Breast epithelium (tissue), 4 donors: ENCODE measurements at regions not wholly inside any gene's neighbourhood (a gene's known extent, or its start where the extent isn't known, plus 50 kb on each side); places are given as distances from the start of the nearest gene placed in this dataset.

Experiments
- DNase-seq, 2 donors: peaks; one replicate each; pipeline ENCODE4 v3.0.0-alpha.2; 2019; ENCODE audit warnings: low spot score in 2 of 2
- H3K27ac ChIP-seq, 2 donors: fragments of 200-600 bp; sonication (generic) in 1 of 2; one replicate each; pipeline ENCODE4 v1.5.1; 2016 to 2019; ENCODE audit warnings: mild to moderate bottlenecking in 1 of 2
- H3K27me3 ChIP-seq, 2 donors: fragments of 200-600 bp; sonication (generic) in 1 of 2; one replicate each; pipeline versions ENCODE4 v1.5.1 to v1.6.0; 2017 to 2019; ENCODE audit warnings: control low read depth in 1 of 2, mild to moderate bottlenecking in 1 of 2
- H3K36me3 ChIP-seq: fragments of 200-600 bp; one replicate; pipeline ENCODE4 v1.5.1; 2019
- H3K4me1 ChIP-seq, 2 donors: fragments of 200-600 bp; sonication (generic); one replicate each; pipeline ENCODE4 v1.5.1; 2016 to 2019; ENCODE audit warnings: control low read depth in 1 of 2
- H3K4me3 ChIP-seq, 3 donors: fragments of 200-600 bp; sonication (generic); 1 replicate in 2 of 3; 2 replicates in 1 of 3; pipeline ENCODE4 v1.5.1; 2016 to 2019; ENCODE audit warnings: mild to moderate bottlenecking in 3 of 3, moderate library complexity in 2 of 3
- H3K9me3 ChIP-seq, 2 donors: fragments of 200-600 bp; sonication (generic) in 1 of 2; one replicate each; pipeline ENCODE4 v1.5.1; 2016 to 2019; ENCODE audit warnings: control low read depth in 1 of 2
- CTCF ChIP-seq, 3 donors: fragments of 450-650 bp; IDR thresholded peaks; one replicate each; pipeline ENCODE4 v1.5.1; 2016 to 2017; ENCODE audit warnings: antibody characterized with exemption in 3 of 3, mild to moderate bottlenecking in 3 of 3, moderate library complexity in 3 of 3
- POLR2A ChIP-seq: fragments of 450-650 bp; IDR thresholded peaks from one replicate; pipeline ENCODE4 v1.6.1; 2016; ENCODE audit warnings: antibody characterized with exemption, mild to moderate bottlenecking, moderate library complexity
- POLR2AphosphoS5 ChIP-seq, 3 donors: sonication (generic); formaldehyde crosslinking; IDR thresholded peaks; one replicate each; pipeline ENCODE4 v1.6.1; 2017; ENCODE audit warnings: antibody characterized with exemption in 3 of 3
- intact Hi-C: fragments of 100-400 bp; cut with DNase I; formaldehyde crosslinking; loops from one replicate; pipeline ENCODE4 v1.15.1; 2023; ENCODE audit warnings: low total_unique reads

DNA sequence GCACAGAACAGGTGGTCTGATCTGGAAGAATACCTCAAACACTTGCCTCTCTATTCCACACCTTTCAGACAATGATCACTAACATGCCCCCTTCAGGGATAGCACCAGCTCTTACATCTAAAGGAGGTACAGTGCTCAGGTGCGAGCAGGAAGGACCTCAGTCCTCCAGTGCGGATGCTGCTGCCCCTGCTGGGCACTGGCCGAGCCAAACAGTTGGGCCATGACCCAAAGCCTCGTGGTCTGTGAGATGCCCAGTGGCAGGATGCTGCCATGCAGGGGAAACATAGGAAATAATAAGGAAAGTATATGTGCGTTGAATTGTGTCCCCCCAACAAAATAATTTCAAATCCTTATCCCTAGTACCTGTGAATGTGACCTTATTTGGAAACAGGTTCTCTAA, 243.7 kb downstream of the NDUFA10 start:
- Histone ChIP-seq H3K9me3 (peaks cover 0 to 16% of the 10 kb centered on the region in 2 donors), H3K36me3 (no peaks in the 10 kb centered on the region), H3K4me3 (no peak overlapping the region), H3K27ac (no peak overlapping the region), H3K27me3 (peaks cover 0 to 7% of the 10 kb centered on the region in 2 donors), H3K4me1 (no peaks in the 10 kb centered on the region)
- intact Hi-C loops = loop anchor here (10.0 kb wide), 1 partner anchor 393 kb away; no protein-coding TSS in a partner anchor
- peak in 1 of 2 donors; percentile 20 for DNase-seq
- TF ChIP-seq CTCF (IDR thresholded peaks at IDR 0.05) = no peak
- no peak for TF ChIP-seq POLR2AphosphoS5 (IDR thresholded peaks at IDR 0.05)
- TF ChIP-seq POLR2A = no peak

- no peaks in the 10 kb centered on the region for H3K4me1 ChIP-seq
- peaks cover 0 to 11% of the 10 kb centered on the region in 2 donors for H3K27me3 ChIP-seq
- H3K4me3 ChIP-seq = no peak overlapping the region
- H3K9me3 ChIP-seq = peaks cover 0 to 9% of the 10 kb centered on the region in 2 donors
- DNase-seq = peak in 1 of 2 donors; percentile 47
- no peak overlapping the region for H3K27ac ChIP-seq
- TF ChIP-seq CTCF (IDR thresholded peaks at IDR 0.05) (no peak), POLR2A (no peak), POLR2AphosphoS5 (IDR thresholded peaks at IDR 0.05) (no peak)
- H3K36me3 ChIP-seq = no peaks in the 10 kb centered on the region
- intact Hi-C loops = loop anchor here (10.0 kb wide), 1 partner anchor 394 kb away; no protein-coding TSS in a partner anchor
These were observed 244.7 kb downstream of the NDUFA10 start for GRCh38 chr2:239780236-239780994.

DNA sequence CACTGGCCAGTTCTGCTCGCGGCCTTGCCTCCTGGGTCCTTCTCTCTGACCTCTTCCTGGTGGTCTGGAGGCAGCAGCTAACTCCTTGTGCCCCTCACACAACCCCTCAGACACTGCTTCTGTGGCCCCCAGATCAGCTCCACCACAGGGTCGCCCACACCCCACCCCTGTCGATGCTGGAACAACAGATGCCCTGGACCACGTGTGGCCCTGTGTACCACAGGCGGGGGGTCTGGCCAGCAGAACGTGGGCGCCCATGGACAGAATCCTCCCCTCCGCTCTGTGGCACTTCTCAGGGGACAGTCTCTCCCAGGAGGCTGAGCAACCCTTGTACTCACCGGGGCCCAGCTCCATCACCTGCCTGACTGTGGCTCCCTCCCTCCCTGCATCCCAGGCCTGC, 245.6 kb downstream of the NDUFA10 start:
- Histone ChIP-seq H3K4me3 (no peak overlapping the region), H3K27me3 (peaks cover 0 to 11% of the 10 kb centered on the region in 2 donors), H3K4me1 (no peaks in the 10 kb centered on the region), H3K9me3 (peaks cover 0 to 9% of the 10 kb centered on the region in 2 donors), H3K27ac (no peak overlapping the region), H3K36me3 (no peaks in the 10 kb centered on the region)
- TF ChIP-seq POLR2A = no peak
- no peak for TF ChIP-seq POLR2AphosphoS5 (IDR thresholded peaks at IDR 0.05)
- no peak for TF ChIP-seq CTCF (IDR thresholded peaks at IDR 0.05)
- intact Hi-C loops = no loop called here
- peak in 1 of 2 donors; percentile 30 for DNase-seq

GRCh38 chr2:239778861-239779558, 246.1 kb downstream of the NDUFA10 start:
- peaks cover 0 to 9% of the 10 kb centered on the region in 2 donors for H3K9me3 ChIP-seq
- no peak overlapping the region for H3K4me3 ChIP-seq
- intact Hi-C loops = no loop called here
- H3K27ac ChIP-seq = no peak overlapping the region
- no peaks in the 10 kb centered on the region for H3K4me1 ChIP-seq
- H3K36me3 ChIP-seq = no peaks in the 10 kb centered on the region
- peak in 1 of 2 donors; percentile 53 for DNase-seq
- H3K27me3 ChIP-seq = peaks cover 0 to 12% of the 10 kb centered on the region in 2 donors
- no peak for TF ChIP-seq POLR2AphosphoS5 (IDR thresholded peaks at IDR 0.05)
- TF ChIP-seq POLR2A = no peak
- TF ChIP-seq CTCF (IDR thresholded peaks at IDR 0.05) = no peak
